AG10803 (cell line): ENCODE measurements at regions not wholly inside any gene's neighbourhood (a gene's known extent, or its start where the extent isn't known, plus 50 kb on each side); places are given as distances from the start of the nearest gene placed in this dataset.

ENCODE experiments used
- DNase-seq: peaks from one replicate; pipeline ENCODE4 v3.0.0; 2010; ENCODE audit warnings: low read depth
- H3K4me3 ChIP-seq: 2 replicates; pipeline ENCODE4 v1.5.1; 2011; ENCODE audit warnings: mild to moderate bottlenecking, low read length, control low read depth
- TF ChIP-seq, protein P1 (sequence below): conservative IDR thresholded peaks from 2 replicates; pipeline ENCODE4 v1.5.1; 2011; ENCODE audit warnings: mild to moderate bottlenecking, low read length, control low read depth, inconsistent platforms

DNA sequence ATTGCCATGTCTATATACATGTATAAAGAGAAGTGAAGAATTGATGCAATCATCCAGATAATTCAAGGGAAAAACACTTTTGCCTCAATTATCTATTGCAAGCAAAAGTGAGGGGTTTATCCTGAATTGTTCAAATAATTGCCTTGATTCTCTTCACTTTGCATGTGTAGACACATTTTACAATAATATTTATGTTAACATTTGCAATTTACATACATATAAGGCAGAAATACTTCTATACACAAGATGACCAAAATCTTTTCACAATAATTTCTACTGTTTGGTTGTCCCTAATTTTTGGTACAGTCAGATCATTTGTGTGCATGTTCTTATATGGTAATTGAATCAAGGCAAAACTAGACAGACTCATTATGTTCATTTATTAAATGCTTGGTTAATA lies 285.3 kb upstream of the TMEM161B start:
- no peak overlapping the region for H3K4me3 ChIP-seq
- TF ChIP-seq, protein P1, sequence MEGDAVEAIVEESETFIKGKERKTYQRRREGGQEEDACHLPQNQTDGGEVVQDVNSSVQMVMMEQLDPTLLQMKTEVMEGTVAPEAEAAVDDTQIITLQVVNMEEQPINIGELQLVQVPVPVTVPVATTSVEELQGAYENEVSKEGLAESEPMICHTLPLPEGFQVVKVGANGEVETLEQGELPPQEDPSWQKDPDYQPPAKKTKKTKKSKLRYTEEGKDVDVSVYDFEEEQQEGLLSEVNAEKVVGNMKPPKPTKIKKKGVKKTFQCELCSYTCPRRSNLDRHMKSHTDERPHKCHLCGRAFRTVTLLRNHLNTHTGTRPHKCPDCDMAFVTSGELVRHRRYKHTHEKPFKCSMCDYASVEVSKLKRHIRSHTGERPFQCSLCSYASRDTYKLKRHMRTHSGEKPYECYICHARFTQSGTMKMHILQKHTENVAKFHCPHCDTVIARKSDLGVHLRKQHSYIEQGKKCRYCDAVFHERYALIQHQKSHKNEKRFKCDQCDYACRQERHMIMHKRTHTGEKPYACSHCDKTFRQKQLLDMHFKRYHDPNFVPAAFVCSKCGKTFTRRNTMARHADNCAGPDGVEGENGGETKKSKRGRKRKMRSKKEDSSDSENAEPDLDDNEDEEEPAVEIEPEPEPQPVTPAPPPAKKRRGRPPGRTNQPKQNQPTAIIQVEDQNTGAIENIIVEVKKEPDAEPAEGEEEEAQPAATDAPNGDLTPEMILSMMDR = no peak
- no peak for DNase-seq

DNA sequence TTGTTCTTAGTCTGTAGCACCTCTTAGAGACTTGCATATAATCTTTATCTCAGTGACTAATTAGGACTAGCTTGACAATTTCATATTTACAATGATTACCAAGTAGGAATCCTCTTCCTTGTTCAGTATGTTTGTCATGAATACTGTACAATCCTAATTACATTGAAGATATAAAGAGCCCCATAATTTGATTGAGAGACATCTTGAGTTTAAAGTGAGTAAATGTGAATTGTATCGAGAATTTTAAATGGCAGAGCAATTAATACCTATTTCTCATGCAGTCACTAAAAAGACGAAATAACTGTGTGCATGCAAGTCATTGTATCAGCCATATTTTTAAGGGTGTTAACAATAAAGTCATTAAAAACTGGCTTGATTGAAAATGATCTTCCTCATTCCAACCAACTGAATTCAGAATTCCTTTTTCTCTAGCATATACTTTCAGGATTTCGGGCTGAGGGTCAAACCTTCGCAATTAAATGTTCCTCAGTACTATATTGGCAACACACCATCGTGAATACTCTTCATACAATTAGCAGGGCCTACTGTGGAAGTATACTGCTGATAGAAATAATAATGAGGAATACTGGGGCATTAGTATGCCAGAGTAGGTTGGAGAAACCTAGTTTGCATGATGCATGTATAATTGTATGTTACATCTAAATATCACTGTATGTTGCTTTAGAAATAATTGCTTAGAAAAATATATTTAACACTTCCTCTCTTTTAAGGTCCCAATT lies 284.7 kb upstream of the TMEM161B start:
- TF ChIP-seq, protein P1 = no peak
- DNase-seq = no peak
- no peak overlapping the region for H3K4me3 ChIP-seq

DNA sequence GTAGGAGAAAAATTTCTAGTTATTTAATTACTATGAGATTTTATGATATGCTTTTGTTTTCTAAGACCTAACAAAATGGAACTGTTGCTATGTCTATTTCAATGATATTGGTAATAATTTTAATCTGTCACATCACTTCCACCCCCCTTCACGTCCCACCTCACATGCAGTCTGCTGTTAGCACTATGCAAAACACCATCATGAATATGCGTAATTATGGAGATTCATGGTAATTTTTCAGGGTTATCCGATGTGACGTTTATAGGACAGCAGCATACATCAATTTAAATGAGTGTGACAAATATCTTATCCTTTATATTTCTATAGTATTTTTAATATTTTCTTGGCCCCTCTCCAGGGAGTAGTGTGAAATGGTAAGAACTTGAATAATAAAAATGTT lies 283.8 kb upstream of the TMEM161B start:
- TF ChIP-seq, protein P1 = no peak
- no peak overlapping the region for H3K4me3 ChIP-seq
- DNase-seq = no peak

DNA sequence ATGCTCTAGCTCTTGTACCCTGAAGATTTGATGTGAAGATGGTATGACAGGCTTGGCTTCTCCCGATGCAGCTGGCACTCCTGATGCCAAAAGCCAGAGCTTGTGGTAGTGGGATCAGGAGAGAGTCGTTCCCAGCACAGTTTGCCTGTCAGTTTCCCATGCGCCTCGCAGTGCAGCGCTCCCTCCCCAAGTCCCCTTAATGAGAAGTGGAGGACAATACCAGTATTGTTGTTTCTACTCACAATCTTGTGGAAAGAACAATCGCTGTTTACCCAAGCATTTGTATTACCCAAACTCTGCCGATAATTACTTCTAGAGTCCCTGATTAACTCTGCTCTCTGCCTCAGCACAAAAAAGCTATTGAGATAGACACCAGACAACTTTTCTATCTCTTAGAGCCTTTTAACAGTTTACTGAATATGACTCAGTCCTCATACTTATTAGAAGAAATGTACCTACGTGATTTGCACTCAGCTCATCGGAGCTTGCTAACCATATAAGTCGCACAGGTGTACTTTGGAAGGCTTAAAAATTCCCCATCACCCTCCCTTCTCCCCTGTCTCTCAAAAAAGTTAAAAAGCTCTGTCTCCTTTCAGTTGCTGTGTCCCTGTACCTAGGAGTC lies 283.2 kb upstream of the TMEM161B start:
- TF ChIP-seq, protein P1 = no peak
- no peak for DNase-seq
- no peak overlapping the region for H3K4me3 ChIP-seq

DNA sequence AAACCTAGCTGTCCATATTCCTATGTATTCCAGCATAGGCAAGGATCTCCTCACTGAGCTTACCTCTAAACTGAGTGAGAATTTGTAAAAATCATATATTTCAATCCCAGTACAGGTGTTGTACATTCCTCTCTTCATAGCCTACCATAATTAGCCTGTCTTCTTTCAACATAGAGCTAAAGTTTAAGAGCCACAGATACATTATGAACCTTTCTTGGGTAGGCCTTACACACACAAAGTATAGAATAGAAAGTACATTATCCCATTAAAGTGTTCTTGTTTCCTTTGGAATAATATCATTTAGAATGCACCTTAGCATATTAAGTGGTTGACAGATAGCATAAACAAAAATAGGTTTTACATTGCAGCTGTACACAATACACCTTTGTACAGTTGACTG lies 282.1 kb upstream of the TMEM161B start:
- TF ChIP-seq, protein P1 = no peak
- H3K4me3 ChIP-seq = no peak overlapping the region
- no peak for DNase-seq

DNA sequence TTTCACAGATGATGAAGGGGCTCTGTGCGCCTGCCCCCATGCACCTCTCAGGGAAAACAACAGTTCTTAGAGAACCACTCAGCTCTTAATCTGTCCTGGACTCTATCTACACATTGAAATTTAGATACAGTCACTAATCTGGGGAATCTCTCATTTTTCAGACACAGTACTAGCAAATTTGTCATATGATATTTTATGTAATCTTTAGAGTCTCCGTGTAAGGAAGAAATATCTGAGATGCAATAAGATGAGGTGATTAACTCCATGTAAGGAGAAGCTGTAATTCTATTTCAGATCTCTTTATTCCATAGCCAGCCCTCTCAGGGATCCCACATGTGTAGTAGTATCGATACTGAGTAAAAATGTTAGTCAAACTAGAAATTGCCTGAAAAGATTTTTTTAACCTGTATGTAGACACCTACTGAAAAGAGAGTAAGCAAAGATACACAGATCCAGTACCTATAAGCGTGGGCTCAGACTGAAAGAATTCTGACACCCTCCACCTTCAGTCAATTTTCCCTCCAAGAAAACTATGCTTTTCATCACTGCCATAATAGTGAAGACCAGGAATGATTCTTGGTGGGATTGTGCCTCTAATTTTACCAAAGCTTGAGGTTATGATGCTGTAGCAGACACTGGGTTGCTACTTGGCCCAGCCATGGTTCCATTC lies 279.6 kb upstream of the TMEM161B start:
- H3K4me3 ChIP-seq = no peak overlapping the region
- DNase-seq = no peak
- TF ChIP-seq, protein P1 = no peak
